ENCODE measurements at regions not wholly inside any gene's neighbourhood (a gene's known extent, or its start where the extent isn't known, plus 50 kb on each side); places are given as distances from the start of the nearest gene placed in this dataset.
"Not testable (repeated sequence)": the region's sequence is repeated elsewhere in the genome, so short reads cannot be mapped to it uniquely, and the experiment has no call there.

DNA sequence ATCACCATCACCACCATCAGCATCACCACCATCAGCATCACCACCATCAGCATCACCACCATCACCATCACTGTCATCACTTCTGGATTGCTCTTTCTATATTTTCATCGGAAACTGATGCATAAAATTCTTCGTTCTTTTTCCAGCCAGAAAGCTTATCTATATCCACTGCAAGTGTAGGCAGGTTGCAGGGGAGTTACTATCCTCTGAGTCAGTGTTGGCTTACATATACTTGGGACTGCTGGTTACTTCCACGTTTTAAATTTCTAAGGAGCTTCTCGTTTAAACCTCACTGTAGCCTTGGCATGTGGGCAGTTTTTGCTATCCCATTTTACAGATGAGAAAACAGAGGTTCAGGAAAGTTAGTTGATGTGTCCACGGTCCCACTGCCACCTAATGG, 66.1 kb downstream of the FOXL3 start:
- in situ Hi-C loops (cut with HindIII; ENCODE audit: low sequenced_read_pairs): no loop called here

DNA sequence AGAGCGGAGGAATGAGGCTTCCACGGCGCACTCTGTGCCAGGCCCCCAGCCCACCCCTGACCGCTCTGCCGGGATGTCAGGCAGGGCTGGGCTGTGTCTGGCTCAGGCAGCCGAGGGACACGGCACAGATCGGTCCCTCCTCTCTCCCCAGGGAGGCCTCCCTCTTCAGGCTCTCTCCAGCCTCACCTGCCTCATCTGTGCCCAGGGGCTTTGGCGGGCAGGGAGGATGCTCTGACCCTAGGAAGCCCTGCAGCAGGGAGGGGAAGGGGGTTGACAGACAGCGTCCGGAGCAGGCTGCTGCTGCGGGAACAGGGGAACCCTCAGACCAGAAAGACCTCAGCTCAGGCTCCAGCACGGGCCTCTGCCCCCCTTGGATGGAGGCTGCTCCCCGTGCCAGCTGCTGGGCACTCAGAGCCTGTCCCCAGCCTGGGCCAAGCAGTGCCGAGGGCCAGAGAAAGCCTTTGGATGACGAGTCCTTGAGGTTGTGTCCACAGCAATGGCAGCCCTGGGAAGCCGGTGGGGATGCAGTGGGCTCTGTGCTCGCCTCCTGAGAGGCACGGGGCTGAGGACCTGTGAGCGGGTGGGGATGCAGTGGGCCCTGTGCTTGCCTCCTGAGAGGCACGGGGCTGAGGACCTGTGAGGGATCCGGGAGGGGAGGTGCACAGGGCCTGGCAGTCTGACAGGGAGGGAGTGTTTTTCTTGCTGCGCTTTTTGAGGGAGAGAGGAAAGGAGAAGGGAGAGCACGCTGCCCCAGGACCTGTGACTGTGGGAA, 66.9 kb downstream of the FOXL3 start:
- in situ Hi-C loops (cut with HindIII; ENCODE audit: low sequenced_read_pairs): no loop called here

DNA sequence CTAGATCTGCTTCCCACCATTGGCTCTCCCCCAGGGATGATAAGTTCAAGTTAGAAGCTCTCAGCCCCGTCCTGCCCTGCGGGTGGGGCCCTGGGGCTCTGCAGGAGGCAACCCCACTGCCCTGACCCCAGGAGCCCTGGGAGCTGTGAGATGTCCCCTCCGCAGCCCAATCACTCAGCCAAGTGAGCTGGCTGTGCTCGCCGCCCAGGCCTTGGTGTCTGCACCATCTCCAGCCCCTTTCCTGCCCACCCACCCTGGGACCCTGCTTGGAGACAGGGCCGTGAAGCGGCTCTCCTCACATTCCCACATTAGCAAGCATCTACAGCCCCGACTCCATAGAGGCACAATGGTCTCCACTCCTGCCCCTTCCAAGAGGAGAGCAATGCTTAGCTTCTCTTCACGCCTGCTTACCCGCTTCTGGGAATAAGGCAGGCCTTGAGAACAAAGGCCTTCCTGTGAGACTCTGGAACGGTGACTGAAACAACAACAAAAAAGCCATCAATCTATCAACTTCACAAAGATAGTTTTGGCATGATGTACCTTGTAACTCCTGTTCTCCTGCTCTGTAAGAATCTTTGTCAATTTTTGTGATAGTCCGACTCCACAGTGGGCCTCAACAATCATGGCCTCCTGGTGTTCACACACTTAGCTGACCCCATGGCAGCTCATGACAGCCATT, 67.7 kb downstream of the FOXL3 start:
- in situ Hi-C loops (cut with HindIII; ENCODE audit: low sequenced_read_pairs): no loop called here

DNA sequence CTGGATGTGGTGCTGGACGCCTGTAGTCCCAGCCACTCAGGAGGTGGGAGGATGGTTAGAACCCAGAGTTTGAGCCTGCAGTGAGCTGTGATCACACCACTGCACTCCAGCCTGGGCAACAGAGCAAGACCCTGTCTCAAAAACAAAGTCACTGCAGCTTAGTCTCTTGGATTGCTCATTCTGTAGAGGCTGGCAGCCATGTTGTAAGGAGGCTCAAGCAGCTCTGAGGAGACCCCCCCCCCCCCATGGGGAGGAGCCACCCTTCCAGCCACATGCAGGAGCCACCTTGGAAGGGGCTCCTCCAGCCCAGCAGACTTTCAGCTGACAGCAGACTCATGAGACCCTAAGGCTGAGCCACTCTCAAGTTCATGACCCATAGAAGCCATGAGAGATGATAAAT, 68.4 kb downstream of the FOXL3 start:
- in situ Hi-C loops (cut with HindIII; ENCODE audit: low sequenced_read_pairs): no loop called here

- in situ Hi-C loops (cut with HindIII; ENCODE audit: low sequenced_read_pairs): no loop called here
Measured at GRCh38 chr7:359226-359765, 69.3 kb downstream of the FOXL3 start.

- in situ Hi-C loops (cut with HindIII; ENCODE audit: low sequenced_read_pairs): no loop called here
Measured at GRCh38 chr7:359766-360361, 69.9 kb downstream of the FOXL3 start.

DNA sequence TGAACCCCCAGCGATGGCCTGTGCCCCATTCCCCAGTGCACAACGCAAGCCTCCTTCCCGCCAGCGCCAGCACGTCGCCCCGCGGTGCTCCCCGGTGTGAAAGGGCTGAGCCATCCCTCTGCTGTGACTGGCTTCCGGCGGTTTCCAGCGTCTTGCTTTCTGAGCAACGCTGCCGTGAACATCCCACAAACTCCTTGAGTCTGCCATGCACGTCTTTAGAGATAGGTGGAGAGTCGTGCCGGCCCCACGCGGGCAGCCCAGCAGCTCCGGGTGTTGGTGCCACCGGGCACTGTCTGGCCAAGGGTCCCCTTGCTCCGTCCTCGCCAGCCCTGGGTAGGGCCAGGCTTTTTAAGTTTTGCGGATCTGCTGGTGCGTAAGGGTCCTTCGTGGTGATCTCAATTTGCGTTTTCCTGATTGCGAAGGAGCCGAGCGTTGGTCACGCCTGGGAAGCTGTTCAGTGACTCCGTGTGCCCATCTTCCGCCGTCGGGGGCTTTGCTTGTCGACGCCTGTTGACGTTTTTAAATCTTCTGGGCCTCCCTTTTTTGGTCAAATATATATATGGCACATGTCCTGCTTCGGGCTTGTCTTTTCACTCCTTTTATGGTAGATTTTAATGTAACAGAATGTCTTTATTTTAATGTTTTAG, 70.6 kb downstream of the FOXL3 start:
- in situ Hi-C loops (cut with HindIII; ENCODE audit: low sequenced_read_pairs): no loop called here

- in situ Hi-C loops (cut with HindIII; ENCODE audit: low sequenced_read_pairs): not testable (repeated sequence)
Measured at GRCh38 chr7:361182-361581, 71.2 kb downstream of the FOXL3 start.

DNA sequence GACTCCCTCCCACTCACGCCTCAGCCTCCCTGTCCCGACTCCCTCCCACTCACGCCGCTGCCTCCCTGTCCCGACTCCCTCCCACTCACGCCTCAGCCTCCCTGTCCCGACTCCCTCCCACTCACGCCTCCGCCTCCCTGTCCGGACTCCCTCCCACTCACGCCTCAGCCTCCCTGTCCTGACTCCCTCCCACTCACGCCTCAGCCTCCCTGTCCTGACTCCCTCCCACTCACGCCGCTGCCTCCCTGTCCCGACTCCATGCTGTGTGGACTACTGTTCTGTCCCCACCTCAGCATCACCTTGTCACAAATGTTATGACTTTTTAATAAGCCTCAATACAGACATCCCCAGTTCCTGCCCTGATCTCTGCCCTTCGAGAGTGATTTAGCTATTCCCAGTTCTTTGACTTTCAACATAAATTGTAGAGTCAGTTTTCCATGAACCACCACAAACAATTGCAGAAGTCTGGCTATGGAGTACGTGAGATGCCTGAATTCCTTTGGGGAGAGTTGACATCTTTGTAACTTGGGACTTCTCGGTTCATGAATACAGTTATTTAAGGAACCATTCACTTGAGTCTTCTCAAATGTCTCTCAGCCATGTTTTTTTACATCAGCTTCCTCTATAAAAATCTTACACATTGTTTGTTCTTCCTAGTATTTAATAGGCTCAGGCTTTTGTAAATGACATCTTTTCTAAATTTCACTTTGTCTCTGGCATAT, 71.9 kb downstream of the FOXL3 start:
- in situ Hi-C loops (cut with HindIII; ENCODE audit: low sequenced_read_pairs): no loop called here

- in situ Hi-C loops (cut with HindIII; ENCODE audit: low sequenced_read_pairs): no loop called here
Measured at GRCh38 chr7:362402-363096, 72.6 kb downstream of the FOXL3 start.

GRCh38 chr7:363626-364025, 73.7 kb downstream of the FOXL3 start:
- in situ Hi-C loops (cut with HindIII; ENCODE audit: low sequenced_read_pairs): no loop called here

- in situ Hi-C loops (cut with HindIII; ENCODE audit: low sequenced_read_pairs): no loop called here
Measured at GRCh38 chr7:364536-364935, 74.6 kb downstream of the FOXL3 start.

- in situ Hi-C loops (cut with HindIII; ENCODE audit: low sequenced_read_pairs): no loop called here
Measured at GRCh38 chr7:365593-365992, 75.6 kb downstream of the FOXL3 start.

- in situ Hi-C loops (cut with HindIII; ENCODE audit: low sequenced_read_pairs): no loop called here
Measured at GRCh38 chr7:366161-366803, 76.3 kb downstream of the FOXL3 start.

DNA sequence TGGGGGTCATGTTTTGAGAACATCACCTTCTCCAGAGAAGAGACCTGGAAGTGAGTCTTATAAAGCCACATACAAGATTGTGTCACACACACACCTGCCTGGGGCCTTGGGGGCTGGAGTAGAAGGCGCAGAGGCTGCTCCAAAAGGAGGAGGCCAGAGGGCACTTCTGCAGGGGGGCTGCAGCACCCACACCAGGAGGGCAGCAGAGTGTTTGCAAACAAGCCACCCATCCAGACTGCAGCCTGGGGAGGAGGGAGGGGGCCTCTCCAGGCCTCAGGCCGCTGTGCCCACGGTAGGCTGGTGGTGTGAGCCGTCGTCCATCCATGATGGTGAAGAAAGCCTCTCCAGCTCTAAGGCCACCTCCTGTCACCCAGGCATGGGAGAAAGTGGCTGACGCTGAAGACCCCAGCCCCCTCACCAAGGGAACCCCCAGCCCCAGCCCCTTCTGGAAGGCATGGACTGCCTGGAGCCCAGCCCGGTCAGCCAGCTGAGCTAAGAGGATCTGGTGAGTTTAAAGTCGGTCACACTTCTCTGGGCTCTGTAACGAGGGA, 77.5 kb downstream of the FOXL3 start:
- in situ Hi-C loops (cut with HindIII; ENCODE audit: low sequenced_read_pairs): no loop called here

DNA sequence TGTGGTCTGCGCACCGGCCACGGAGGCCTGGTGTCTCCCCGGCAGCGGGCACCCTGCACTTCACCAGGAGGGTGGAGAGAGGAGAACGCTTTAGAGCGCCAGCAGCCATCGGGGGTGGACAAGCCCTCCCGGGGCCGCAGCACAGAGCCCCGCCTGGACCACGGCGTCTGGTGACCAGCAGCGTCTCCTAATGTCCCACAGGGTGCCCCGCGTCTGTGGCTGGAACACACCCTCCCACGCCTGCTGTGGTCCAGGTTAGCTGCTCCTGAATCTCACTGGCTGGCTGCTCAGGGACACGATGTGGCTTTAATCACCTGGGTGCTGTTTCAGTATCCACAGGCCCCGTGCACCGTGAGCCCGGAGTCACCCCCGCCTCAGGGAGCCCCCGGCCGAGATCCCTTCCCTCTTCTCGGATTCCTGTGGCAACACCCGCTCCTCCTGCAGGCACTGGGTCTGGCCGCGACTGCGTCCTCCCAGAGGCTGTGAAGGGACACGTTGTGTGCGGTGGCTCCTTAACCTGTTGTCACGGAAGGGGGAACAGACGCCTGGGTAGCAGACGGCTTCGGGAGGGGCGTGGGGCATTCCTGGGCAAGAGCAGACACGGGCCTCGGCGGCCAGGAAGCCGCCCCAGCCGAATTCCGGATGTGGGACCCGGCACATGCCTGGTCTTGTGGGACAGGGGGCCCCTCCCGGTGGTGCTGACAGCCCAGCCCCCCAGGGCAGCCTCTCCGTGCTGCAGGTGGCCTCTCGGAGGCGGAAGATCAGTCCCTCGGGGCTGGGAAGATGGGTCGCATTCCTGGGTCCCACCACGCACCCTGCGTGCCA, 78.9 kb downstream of the FOXL3 start:
- in situ Hi-C loops (cut with HindIII; ENCODE audit: low sequenced_read_pairs): no loop called here

DNA sequence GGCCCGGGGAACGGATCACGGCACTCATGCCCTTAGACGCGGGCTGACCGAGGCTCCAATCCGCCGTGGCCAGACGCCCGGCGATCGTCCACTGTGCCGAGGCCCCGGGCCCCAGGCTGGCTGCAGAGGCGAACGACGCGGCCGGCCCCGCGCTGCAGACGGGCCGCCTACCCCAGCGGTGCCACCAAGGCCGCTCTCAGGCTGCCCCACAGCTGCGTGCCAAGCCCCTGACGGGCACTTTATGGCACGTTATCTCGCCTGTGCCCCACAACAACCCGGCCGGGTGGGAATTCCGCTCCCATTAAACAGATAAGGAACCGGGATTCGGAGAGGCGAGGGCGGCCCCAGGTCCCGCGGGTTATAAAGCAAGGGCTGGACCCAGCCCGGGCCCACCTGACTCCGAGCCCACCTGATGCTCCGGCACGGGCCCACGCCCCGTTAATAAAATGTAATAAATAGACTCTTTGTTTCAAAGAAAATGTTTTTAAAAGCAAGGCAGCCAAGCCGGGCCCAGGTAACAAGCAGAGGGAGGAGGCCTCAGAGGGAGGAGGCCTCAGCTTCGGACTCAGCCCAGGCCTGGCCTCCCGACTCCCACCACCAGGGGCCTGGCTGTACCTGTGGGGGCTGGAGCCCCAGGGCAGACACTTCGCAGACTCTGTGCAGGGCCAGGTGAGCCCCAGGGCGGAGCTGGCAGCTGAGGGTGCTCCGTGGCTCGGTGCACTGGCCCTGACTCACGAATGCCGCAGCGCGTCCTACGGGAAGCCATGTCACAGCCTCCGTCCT, 79.7 kb downstream of the FOXL3 start:
- in situ Hi-C loops (cut with HindIII; ENCODE audit: low sequenced_read_pairs): no loop called here

DNA sequence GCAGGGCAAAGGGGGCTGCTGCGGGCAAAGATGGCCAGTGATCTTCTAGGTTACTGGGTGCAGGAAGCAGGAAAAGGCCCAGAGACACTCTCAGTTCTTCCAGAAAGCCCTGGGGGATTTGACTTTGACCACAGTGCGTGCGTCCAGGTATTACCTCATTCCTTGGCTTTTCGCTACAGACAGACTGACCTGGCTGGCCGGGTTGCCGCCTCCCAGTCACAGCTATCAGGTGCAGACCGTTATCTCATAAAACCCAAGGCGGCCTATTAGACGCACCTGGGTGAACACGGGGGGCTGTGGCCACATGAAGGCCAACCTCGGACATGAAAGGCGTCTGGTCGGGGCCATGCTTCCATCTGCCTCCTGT, 80.3 kb downstream of the FOXL3 start:
- in situ Hi-C loops (cut with HindIII; ENCODE audit: low sequenced_read_pairs): no loop called here
